ENCODE measurements at regions not wholly inside any gene's neighbourhood (a gene's known extent, or its start where the extent isn't known, plus 50 kb on each side); places are given as distances from the start of the nearest gene placed in this dataset.
"Not testable (repeated sequence)": the region's sequence is repeated elsewhere in the genome, so short reads cannot be mapped to it uniquely, and the experiment has no call there.

DNA sequence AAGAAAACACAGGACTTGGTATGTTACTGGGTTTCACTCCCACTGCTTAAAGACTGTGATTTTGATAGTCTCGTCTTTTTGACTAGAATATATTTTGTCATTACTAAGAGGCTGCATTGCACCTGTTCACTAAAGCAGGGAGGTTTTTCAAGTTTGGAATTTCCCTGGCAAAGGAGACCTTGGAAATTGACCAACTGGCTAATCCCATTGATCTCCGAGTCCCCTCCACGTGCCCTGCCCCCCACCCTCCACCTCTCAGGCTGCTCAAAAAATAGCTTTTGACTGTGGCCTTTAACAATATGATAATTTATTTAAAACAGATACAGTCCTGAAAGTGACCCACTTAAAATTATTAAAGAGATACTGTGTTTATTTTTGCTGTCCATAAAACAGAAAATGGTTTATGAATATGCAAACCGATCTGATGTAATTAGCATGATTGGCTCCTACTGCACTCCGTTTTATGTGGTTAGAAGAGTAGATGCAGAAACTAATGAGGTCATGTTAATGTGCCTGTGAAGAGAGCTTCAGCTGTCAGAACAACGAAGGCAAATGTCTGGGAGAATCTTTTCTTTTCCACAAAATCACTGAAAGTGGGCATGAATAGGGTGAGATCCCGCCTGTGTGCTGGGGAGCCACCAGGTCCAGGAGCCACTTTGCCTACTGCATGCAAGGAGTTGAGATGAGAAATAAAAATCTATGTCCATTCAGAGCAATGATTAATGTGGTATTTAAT, 361.5 kb downstream of the RRAGC start:
- WGBS, 3 donors: 32 to 37% (median 34%) methylated on average over 7 of the region's 7 CpGs
- ATAC-seq (no peak), DNase-seq (no peak)
- Histone ChIP-seq H3K36me3 (ENCODE audit: insufficient read depth in 1 of 2, low read depth in 1 of 2) (no peaks in the 10 kb centered on the region), H3K4me1 (no peaks in the 10 kb centered on the region), H3K27me3 (ENCODE audit: insufficient read depth in 3 of 3, low read length in 2 of 3) (peaks cover 0 to 15% (median 1%) of the 10 kb centered on the region in 3 donors), H3K9me3 (no peaks in the 10 kb centered on the region), H3K27ac (no peak overlapping the region), H3K4me3 (no peak overlapping the region)
- TF ChIP-seq, protein P1, sequence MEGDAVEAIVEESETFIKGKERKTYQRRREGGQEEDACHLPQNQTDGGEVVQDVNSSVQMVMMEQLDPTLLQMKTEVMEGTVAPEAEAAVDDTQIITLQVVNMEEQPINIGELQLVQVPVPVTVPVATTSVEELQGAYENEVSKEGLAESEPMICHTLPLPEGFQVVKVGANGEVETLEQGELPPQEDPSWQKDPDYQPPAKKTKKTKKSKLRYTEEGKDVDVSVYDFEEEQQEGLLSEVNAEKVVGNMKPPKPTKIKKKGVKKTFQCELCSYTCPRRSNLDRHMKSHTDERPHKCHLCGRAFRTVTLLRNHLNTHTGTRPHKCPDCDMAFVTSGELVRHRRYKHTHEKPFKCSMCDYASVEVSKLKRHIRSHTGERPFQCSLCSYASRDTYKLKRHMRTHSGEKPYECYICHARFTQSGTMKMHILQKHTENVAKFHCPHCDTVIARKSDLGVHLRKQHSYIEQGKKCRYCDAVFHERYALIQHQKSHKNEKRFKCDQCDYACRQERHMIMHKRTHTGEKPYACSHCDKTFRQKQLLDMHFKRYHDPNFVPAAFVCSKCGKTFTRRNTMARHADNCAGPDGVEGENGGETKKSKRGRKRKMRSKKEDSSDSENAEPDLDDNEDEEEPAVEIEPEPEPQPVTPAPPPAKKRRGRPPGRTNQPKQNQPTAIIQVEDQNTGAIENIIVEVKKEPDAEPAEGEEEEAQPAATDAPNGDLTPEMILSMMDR (IDR thresholded peaks at IDR 0.05): no peak
- intact Hi-C loops (cut with DNase I): no loop called here

DNA sequence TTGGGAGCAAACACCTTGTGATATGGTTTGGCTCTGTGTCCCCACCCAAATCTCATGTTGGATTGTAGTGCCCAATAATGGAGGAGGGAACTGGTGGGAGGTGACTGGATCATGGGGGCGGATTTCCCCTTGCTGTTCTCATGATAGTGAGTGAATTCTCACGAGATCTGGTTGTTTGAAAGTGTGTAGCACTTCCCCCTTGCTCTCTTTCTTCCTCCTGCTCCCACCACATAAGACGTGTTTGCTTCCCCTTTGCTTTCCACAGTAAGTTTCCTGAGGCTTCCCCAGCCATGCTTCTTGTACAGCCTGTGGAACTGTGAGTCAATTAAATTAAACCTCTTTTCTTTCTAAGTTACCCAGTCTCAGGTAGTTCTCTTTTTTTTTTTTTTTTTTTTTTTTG, 366.3 kb downstream of the RRAGC start:
- WGBS, 3 donors: 66 to 68% (median 68%) methylated on average over 3 of the region's 3 CpGs
- intact Hi-C loops (cut with DNase I); H3K4me1 ChIP-seq; H3K36me3 ChIP-seq (ENCODE audit: insufficient read depth in 1 of 2, low read depth in 1 of 2); ATAC-seq; H3K4me3 ChIP-seq; DNase-seq; H3K27ac ChIP-seq; H3K9me3 ChIP-seq: not testable (repeated sequence)
- H3K27me3 ChIP-seq (ENCODE audit: insufficient read depth in 3 of 3, low read length in 2 of 3): peaks cover 0 to 26% (median 1%) of the 10 kb centered on the region in 3 donors

DNA sequence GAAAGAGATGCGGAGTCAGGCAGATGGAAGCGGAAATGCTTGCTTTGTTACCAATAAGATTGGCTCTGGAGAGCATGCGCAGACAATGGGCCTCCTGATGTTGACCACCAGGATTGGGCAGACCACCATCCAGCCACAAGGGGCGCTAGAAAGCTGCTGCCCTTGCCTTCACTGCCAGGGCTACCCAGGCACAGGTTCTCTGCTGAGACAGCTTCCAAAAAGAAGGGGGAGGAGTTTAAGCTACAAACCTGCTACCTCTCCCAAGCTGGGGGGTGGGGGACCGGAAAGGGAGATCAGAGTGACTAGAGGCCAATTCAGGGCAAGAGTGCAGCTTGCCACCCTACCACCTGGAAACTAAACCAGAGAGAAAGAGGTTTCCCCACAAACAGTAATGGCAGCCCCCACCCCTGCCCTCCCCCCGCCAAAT, 369.7 kb downstream of the RRAGC start:
- DNase-seq: no peak
- Histone ChIP-seq H3K4me1 (no peaks in the 10 kb centered on the region), H3K4me3 (no peak overlapping the region), H3K36me3 (ENCODE audit: insufficient read depth in 1 of 2, low read depth in 1 of 2) (no peaks in the 10 kb centered on the region), H3K9me3 (no peaks in the 10 kb centered on the region), H3K27me3 (ENCODE audit: insufficient read depth in 3 of 3, low read length in 2 of 3) (peaks cover 0 to 33% (median 2%) of the 10 kb centered on the region in 3 donors), H3K27ac (no peak overlapping the region)
- 62 to 64% (median 64%) methylated on average over 6 of the region's 6 CpGs for WGBS, 3 donors
- intact Hi-C loops (cut with DNase I): no loop called here
- TF ChIP-seq, protein P1 (IDR thresholded peaks at IDR 0.05): peak; percentile 31
- ATAC-seq: no peak

DNA sequence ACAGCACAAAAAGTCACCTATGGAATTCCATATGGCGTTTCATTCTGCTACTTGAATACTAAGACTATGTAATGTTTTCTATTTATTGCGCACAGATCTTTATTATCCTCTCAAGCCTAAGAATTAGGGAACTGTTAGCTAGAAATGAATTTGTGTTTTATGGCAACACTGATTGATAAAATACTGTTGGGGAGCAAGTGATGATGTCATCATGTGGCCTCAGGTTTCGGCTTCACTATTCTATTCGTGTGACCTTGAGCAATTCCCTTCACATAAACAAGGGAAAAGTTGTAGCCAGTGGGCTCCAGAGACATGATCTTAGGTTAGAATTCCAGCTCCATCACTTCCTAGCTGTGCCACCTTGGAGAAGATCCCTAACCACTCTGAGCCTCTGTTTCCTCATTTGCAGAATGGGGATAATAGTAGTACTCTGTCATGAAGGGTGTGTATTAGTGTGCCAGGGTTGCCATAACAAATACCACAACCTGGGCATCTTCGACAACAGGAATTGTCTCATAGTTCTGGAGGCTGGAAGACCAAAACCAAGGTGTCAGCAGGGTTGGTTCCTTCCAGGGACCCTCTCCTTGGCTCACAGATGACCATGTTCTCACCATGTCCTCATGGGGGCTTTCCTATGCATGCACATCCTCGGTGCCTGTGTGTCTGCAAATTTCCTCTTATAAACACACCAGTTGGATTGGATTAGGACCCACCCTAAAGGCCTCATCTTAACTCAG, 371.2 kb downstream of the RRAGC start:
- DNase-seq (no peak), ATAC-seq (no peak)
- H3K27ac ChIP-seq: no peak overlapping the region
- TF ChIP-seq, protein P1 (IDR thresholded peaks at IDR 0.05): no peak
- no peaks in the 10 kb centered on the region for H3K36me3 ChIP-seq (ENCODE audit: insufficient read depth in 1 of 2, low read depth in 1 of 2)
- H3K27me3 ChIP-seq (ENCODE audit: insufficient read depth in 3 of 3, low read length in 2 of 3): peaks cover 0 to 40% (median 2%) of the 10 kb centered on the region in 3 donors
- H3K4me3 ChIP-seq: no peak overlapping the region
- no peaks in the 10 kb centered on the region for H3K9me3 ChIP-seq
- intact Hi-C loops (cut with DNase I): no loop called here
- 86 to 88% (median 86%) methylated on average over 6 of the region's 6 CpGs for WGBS, 3 donors
- H3K4me1 ChIP-seq: no peaks in the 10 kb centered on the region

DNA sequence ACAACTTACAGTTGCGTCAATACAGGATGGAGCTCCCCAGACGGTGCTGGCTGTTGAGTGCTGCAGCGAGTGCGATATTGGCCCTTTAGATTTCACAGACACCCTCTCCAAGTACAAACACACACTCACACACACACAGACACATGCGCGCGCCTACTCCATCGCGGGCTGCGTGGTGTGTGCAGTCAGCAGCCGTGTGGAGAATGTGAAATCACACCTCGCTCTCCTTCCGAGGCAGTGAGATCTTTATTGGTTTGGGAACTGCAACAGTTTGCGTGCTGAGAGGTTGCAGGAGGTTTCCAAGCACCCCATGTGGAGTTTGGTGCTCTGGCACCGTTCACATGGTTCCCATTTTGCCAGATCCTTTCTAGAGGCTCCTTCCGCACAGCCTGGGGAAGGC, 372.2 kb downstream of the RRAGC start:
- Histone ChIP-seq H3K27ac (no peak overlapping the region), H3K36me3 (ENCODE audit: insufficient read depth in 1 of 2, low read depth in 1 of 2) (no peaks in the 10 kb centered on the region), H3K4me3 (no peak overlapping the region), H3K9me3 (no peaks in the 10 kb centered on the region), H3K27me3 (ENCODE audit: insufficient read depth in 3 of 3, low read length in 2 of 3) (peaks cover 0 to 40% (median 2%) of the 10 kb centered on the region in 3 donors), H3K4me1 (no peaks in the 10 kb centered on the region)
- ATAC-seq (no peak), DNase-seq (no peak)
- 69 to 75% (median 74%) methylated on average over 16 of the region's 16 CpGs for WGBS, 3 donors
- TF ChIP-seq, protein P1 (IDR thresholded peaks at IDR 0.05): no peak
- intact Hi-C loops (cut with DNase I): no loop called here

All from psoas muscle (tissue), 7 donors.